ENCODE measurements at regions not wholly inside any gene's neighbourhood (a gene's known extent, or its start where the extent isn't known, plus 50 kb on each side); places are given as distances from the start of the nearest gene placed in this dataset.

DNA sequence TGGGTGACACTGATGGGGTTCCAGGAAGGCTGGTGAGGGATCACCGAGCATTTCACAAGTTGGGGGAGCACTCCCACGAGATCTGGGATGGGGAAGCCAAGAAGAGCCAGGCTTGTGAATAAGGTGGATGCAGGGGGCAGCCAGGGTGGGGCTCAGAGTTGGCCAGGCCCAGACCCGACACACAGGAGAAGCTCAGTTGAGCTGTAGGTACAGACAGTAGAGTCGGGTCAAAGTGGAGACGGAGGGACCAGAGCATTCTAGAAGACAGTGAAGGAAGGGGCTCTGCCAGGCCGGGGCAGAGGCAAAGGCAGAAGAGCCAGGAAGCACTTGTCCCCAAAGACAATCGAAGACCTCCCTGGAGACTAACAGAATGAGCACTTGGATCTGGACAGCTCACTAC lies 70.9 kb upstream of the BCL11B start:
- Histone ChIP-seq H3K27me3 (replicated peaks in 1 of 2; ENCODE audit: control insufficient read depth in 2 of 2, insufficient read depth in 2 of 2, low read length in 1 of 2) (no peaks in the 10 kb centered on the region; a peak in 1 of 4 replicates), H3K4me3 (no peak overlapping the region), H4K20me1 (ENCODE audit: control insufficient read depth, insufficient read depth) (no peaks in the 10 kb centered on the region), H3K4me2 (ENCODE audit: control insufficient read depth, insufficient read depth) (no peak overlapping the region), H3K9me3 (replicated peaks; ENCODE audit: control insufficient read depth, insufficient read depth, low read length) (no peaks in the 10 kb centered on the region), H3K36me3 (ENCODE audit: control insufficient read depth in 2 of 2, insufficient read depth in 2 of 2, low read length in 1 of 2) (no peaks in the 10 kb centered on the region), H3K27ac (ENCODE audit: control insufficient read depth, insufficient read depth) (no peak overlapping the region), H3K79me2 (ENCODE audit: control insufficient read depth, insufficient read depth, low read length) (no peaks in the 10 kb centered on the region), H3K9ac (ENCODE audit: control insufficient read depth, insufficient read depth, low read length) (no peak overlapping the region), H2AFZ (ENCODE audit: control insufficient read depth, low read depth, low read length) (no peak overlapping the region), H3K4me1 (ENCODE audit: control insufficient read depth, insufficient read depth, low read length) (no peaks in the 10 kb centered on the region)
- RAD21 ChIA-PET (ENCODE audit: unreplicated experiment) = no interaction called here
- CTCF ChIA-PET = no interaction called here
- 16% methylated on average over 7 of the region's 7 CpGs for WGBS (ENCODE audit: insufficient coverage, insufficient replicate concordance, low lambda C conversion rate, missing lambda C conversion rate)
- POLR2A ChIA-PET = no interaction called here
- BruUV-seq (replicated peaks) = no TSS peak
- DNase-seq (ENCODE audit: low read depth, low spot score) = no peak
- SMC1A ChIA-PET (ENCODE audit: uncharacterized antibody, unreplicated experiment) = no interaction called here
- no peak for ATAC-seq
- intact Hi-C loops (cut with micrococcal nuclease; ENCODE audit: unreplicated experiment) (no loop called here), in situ Hi-C loops (cut with MboI) (no loop called here)
- FAIRE-seq = no peak
- TF ChIP-seq, protein P1, sequence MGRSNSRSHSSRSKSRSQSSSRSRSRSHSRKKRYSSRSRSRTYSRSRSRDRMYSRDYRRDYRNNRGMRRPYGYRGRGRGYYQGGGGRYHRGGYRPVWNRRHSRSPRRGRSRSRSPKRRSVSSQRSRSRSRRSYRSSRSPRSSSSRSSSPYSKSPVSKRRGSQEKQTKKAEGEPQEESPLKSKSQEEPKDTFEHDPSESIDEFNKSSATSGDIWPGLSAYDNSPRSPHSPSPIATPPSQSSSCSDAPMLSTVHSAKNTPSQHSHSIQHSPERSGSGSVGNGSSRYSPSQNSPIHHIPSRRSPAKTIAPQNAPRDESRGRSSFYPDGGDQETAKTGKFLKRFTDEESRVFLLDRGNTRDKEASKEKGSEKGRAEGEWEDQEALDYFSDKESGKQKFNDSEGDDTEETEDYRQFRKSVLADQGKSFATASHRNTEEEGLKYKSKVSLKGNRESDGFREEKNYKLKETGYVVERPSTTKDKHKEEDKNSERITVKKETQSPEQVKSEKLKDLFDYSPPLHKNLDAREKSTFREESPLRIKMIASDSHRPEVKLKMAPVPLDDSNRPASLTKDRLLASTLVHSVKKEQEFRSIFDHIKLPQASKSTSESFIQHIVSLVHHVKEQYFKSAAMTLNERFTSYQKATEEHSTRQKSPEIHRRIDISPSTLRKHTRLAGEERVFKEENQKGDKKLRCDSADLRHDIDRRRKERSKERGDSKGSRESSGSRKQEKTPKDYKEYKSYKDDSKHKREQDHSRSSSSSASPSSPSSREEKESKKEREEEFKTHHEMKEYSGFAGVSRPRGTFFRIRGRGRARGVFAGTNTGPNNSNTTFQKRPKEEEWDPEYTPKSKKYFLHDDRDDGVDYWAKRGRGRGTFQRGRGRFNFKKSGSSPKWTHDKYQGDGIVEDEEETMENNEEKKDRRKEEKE (IDR thresholded peaks at IDR 0.05) = no peak
- TF ChIP-seq EGR1 (IDR thresholded peaks at IDR 0.05; ENCODE audit: borderline replicate concordance in 1 of 2, low read depth in 2 of 2, low read length in 2 of 2) (no peak), MXI1 (IDR thresholded peaks at IDR 0.05; ENCODE audit: low read depth, low read length) (no peak), CHD4 (IDR thresholded peaks at IDR 0.05) (no peak), MYC (IDR thresholded peaks at IDR 0.05; ENCODE audit: insufficient read depth, insufficient read length, insufficient replicate concordance, low read length, severe bottlenecking) (no peak), LARP7 (IDR thresholded peaks at IDR 0.05) (no peak), SMARCA5 (IDR thresholded peaks at IDR 0.05) (no peak), ZNF622 (IDR thresholded peaks at IDR 0.05) (no peak), MEF2B (IDR thresholded peaks at IDR 0.05; ENCODE audit: partially characterized antibody, poor library complexity, severe bottlenecking) (no peak), TCF7 (IDR thresholded peaks at IDR 0.05; ENCODE audit: borderline replicate concordance) (no peak), STAT1 (conservative IDR thresholded peaks at IDR 0.05) (no peak)
- TF ChIP-seq, protein P2, sequence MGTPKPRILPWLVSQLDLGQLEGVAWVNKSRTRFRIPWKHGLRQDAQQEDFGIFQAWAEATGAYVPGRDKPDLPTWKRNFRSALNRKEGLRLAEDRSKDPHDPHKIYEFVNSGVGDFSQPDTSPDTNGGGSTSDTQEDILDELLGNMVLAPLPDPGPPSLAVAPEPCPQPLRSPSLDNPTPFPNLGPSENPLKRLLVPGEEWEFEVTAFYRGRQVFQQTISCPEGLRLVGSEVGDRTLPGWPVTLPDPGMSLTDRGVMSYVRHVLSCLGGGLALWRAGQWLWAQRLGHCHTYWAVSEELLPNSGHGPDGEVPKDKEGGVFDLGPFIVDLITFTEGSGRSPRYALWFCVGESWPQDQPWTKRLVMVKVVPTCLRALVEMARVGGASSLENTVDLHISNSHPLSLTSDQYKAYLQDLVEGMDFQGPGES (IDR thresholded peaks at IDR 0.05) = no peak
- TF ChIP-seq, protein P3, sequence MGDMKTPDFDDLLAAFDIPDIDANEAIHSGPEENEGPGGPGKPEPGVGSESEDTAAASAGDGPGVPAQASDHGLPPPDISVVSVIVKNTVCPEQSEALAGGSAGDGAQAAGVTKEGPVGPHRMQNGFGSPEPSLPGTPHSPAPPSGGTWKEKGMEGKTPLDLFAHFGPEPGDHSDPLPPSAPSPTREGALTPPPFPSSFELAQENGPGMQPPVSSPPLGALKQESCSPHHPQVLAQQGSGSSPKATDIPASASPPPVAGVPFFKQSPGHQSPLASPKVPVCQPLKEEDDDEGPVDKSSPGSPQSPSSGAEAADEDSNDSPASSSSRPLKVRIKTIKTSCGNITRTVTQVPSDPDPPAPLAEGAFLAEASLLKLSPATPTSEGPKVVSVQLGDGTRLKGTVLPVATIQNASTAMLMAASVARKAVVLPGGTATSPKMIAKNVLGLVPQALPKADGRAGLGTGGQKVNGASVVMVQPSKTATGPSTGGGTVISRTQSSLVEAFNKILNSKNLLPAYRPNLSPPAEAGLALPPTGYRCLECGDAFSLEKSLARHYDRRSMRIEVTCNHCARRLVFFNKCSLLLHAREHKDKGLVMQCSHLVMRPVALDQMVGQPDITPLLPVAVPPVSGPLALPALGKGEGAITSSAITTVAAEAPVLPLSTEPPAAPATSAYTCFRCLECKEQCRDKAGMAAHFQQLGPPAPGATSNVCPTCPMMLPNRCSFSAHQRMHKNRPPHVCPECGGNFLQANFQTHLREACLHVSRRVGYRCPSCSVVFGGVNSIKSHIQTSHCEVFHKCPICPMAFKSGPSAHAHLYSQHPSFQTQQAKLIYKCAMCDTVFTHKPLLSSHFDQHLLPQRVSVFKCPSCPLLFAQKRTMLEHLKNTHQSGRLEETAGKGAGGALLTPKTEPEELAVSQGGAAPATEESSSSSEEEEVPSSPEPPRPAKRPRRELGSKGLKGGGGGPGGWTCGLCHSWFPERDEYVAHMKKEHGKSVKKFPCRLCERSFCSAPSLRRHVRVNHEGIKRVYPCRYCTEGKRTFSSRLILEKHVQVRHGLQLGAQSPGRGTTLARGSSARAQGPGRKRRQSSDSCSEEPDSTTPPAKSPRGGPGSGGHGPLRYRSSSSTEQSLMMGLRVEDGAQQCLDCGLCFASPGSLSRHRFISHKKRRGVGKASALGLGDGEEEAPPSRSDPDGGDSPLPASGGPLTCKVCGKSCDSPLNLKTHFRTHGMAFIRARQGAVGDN (IDR thresholded peaks at IDR 0.05) = no peak
